Adrenal gland (tissue), 9 donors: ENCODE measurements at regions not wholly inside any gene's neighbourhood (a gene's known extent, or its start where the extent isn't known, plus 50 kb on each side); places are given as distances from the start of the nearest gene placed in this dataset.

Source experiments
- DNase-seq, 7 donors: peaks; one replicate each; pipeline ENCODE4 v3.0.0-alpha.2; 2019 to 2020
- H3K27ac ChIP-seq, 5 donors: fragments of 200-600 bp; sonication (generic) in 4 of 5; 1 replicate in 3 of 5; 2 replicates in 2 of 5; pipeline versions ENCODE4 v1.5.1 to v1.8.0; 2016 to 2020; ENCODE audit warnings: mild to moderate bottlenecking in 1 of 5
- H3K27me3 ChIP-seq: fragments of 200-600 bp; 2 replicates; pipeline ENCODE4 v1.8.0; 2021
- H3K36me3 ChIP-seq, 2 donors: fragments of 200-600 bp; replicated peaks in 1 of 2; 1 replicate in 1 of 2; 2 replicates in 1 of 2; pipeline versions ENCODE4 v1.5.1 to v1.8.0; 2018 to 2022
- H3K4me1 ChIP-seq, 2 donors: fragments of 200-600 bp; replicated peaks in 1 of 2; 1 replicate in 1 of 2; 2 replicates in 1 of 2; pipeline versions ENCODE4 v1.5.1 to v1.8.0; 2018 to 2021
- H3K4me3 ChIP-seq, 4 donors: fragments of 200-600 bp; sonication (generic) in 3 of 4; one replicate each; pipeline ENCODE4 v1.5.1; 2016 to 2018
- H3K9me3 ChIP-seq, 3 donors: fragments of 200-600 bp; sonication (generic) in 1 of 3; replicated peaks in 1 of 3; 1 replicate in 2 of 3; 2 replicates in 1 of 3; pipeline versions ENCODE4 v1.5.1 to v1.8.0; 2016 to 2021
- POLR2A ChIP-seq, 2 donors: fragments of 450-650 bp; IDR thresholded peaks; one replicate each; pipeline ENCODE4 v1.6.1; 2017; ENCODE audit warnings: antibody characterized with exemption in 2 of 2, mild to moderate bottlenecking in 2 of 2, moderate library complexity in 1 of 2
- WGBS, 4 donors: extraction: QIAGEN DNeasy Blood & Tissue Kit in 2 of 4; methylation state at CpG; one replicate each; pipeline versions ENCODE4 v1.1.5 to v1.1.7; 2013 to 2017; 5-methylcytosine and 5-hydroxymethylcytosine counted together
- intact Hi-C, 2 donors: fragments of 100-400 bp; cut with DNase I; formaldehyde crosslinking; loops; one replicate each; pipeline versions ENCODE4 v1.14.1 to v1.15.0; 2022 to 2023
- TF ChIP-seq, protein P1 (sequence below), 6 experiments: fragments of 450-650 bp in 4 of 6; fragments of 200-600 bp in 2 of 6; sonication (generic) in 1 of 6; IDR thresholded peaks; 1 replicate in 5 of 6; 2 replicates in 1 of 6; pipeline versions ENCODE4 v1.5.1 to v1.8.0; 2016 to 2021; ENCODE audit warnings: antibody characterized with exemption in 6 of 6, mild to moderate bottlenecking in 2 of 6, moderate library complexity in 1 of 6
- donor health status: healthy with polysubstance abuse.
- donor health status: Bipolar disorder and iron deficiency.
- donor health status: DM: yes; HTN: yes; CAD: no.
- donor health status: DM: no; HTN: no; CAD: no.
- donor health status: DM: no; HTN: no; CAD: no.

DNA sequence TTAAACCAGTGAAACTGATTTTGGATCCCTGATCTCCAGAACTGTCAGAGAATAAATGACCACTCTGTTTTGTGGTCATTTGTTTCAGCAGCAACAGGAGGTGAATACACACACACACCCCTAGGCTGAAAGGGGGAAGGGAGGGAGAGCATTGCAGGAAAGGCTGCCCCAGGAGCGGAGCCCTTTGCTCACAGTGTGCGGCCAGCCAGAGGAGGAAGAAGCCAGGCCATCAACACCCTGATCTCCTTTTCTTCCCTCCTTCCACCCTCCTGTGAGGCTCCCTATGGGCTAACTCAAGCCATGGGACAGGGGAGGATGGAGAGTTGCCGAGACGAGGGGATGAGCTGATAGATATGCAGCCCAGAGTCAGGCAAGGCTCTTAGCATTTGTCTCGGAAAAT is 211.9 kb downstream of the TBX5 start:
- no peaks in the 10 kb centered on the region for H3K27me3 ChIP-seq
- no peak for TF ChIP-seq POLR2A (IDR thresholded peaks at IDR 0.05)

GRCh38 chr12:114193474-114193873 is 212.5 kb downstream of the TBX5 start:
- WGBS, 4 donors = 63 to 82% (median 77%) methylated on average over 3 of the region's 3 CpGs
- Histone ChIP-seq H3K4me1 (no peaks in the 10 kb centered on the region), H3K9me3 (no peaks in the 10 kb centered on the region), H3K27ac (no peak overlapping the region), H3K27me3 (no peaks in the 10 kb centered on the region), H3K4me3 (no peak overlapping the region), H3K36me3 (no peaks in the 10 kb centered on the region)
- intact Hi-C loops = no loop called here
- no peak for DNase-seq
- TF ChIP-seq POLR2A (IDR thresholded peaks at IDR 0.05) = no peak
- TF ChIP-seq, protein P1, sequence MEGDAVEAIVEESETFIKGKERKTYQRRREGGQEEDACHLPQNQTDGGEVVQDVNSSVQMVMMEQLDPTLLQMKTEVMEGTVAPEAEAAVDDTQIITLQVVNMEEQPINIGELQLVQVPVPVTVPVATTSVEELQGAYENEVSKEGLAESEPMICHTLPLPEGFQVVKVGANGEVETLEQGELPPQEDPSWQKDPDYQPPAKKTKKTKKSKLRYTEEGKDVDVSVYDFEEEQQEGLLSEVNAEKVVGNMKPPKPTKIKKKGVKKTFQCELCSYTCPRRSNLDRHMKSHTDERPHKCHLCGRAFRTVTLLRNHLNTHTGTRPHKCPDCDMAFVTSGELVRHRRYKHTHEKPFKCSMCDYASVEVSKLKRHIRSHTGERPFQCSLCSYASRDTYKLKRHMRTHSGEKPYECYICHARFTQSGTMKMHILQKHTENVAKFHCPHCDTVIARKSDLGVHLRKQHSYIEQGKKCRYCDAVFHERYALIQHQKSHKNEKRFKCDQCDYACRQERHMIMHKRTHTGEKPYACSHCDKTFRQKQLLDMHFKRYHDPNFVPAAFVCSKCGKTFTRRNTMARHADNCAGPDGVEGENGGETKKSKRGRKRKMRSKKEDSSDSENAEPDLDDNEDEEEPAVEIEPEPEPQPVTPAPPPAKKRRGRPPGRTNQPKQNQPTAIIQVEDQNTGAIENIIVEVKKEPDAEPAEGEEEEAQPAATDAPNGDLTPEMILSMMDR (IDR thresholded peaks at IDR 0.05) = no peak

More for the DNA sequence above, 211.9 kb downstream of the TBX5 start:
- H3K9me3 ChIP-seq = no peaks in the 10 kb centered on the region
- H3K36me3 ChIP-seq = no peaks in the 10 kb centered on the region
- H3K27ac ChIP-seq = no peak overlapping the region
- H3K4me1 ChIP-seq = no peaks in the 10 kb centered on the region
- H3K4me3 ChIP-seq = no peak overlapping the region
- WGBS, 4 donors = 38 to 48% (median 43%) methylated on average over 5 of the region's 5 CpGs
- DNase-seq = no peak
- intact Hi-C loops = no loop called here

DNA sequence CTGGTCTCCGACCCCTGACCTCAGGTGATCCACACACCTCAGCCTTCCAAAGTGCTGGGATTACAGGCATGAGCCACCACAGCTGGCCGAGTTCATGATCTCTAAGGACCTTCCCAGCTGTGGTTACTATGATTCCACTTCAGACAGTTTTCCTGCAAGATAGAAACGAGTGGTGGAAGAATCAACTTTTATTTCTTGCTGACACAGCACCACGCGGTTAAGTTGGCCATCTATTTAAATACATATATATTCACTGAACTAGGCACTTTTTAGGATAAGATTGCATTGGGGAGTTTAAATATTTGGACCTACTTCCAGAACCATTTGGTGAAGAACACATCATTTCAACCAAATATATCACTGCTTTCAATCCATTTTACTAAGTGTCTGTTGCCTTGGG is 213.4 kb downstream of the TBX5 start:
- intact Hi-C loops = no loop called here
- H3K4me3 ChIP-seq = no peak overlapping the region
- no peaks in the 10 kb centered on the region for H3K36me3 ChIP-seq
- no peak for DNase-seq
- H3K27me3 ChIP-seq = no peaks in the 10 kb centered on the region
- no peak overlapping the region for H3K27ac ChIP-seq
- no peaks in the 10 kb centered on the region for H3K9me3 ChIP-seq
- TF ChIP-seq, protein P1 (IDR thresholded peaks at IDR 0.05) = no peak
- TF ChIP-seq POLR2A (IDR thresholded peaks at IDR 0.05) = no peak
- no peaks in the 10 kb centered on the region for H3K4me1 ChIP-seq
- WGBS, 4 donors = 75 to 82% (median 77%) methylated on average over 5 of the region's 5 CpGs

DNA sequence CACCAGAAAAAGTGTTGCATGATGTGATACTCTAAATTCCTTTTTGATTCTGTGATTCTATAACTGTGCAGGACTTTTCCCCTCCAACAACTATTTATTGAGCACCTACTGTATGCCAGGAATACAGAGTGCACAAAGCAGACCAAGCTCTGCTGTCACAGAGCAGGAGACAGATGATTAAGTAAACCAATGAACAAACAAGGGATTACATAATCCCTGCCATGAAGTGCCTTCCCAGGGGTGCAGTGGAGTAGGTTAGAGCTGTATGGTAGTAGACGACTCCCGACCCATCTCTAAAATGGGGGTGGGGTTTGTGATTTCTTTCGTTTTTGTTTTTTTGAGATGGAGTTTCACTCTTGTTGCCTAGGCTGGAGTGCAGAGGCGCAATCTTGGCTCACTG is 213.9 kb downstream of the TBX5 start:
- no peak for DNase-seq
- intact Hi-C loops = no loop called here
- no peaks in the 10 kb centered on the region for H3K27me3 ChIP-seq
- H3K4me3 ChIP-seq = no peak overlapping the region
- H3K9me3 ChIP-seq = no peaks in the 10 kb centered on the region
- H3K36me3 ChIP-seq = no peaks in the 10 kb centered on the region
- no peaks in the 10 kb centered on the region for H3K4me1 ChIP-seq
- TF ChIP-seq POLR2A (IDR thresholded peaks at IDR 0.05) = no peak
- no peak overlapping the region for H3K27ac ChIP-seq
- 64 to 75% (median 68%) methylated on average over 4 of the region's 4 CpGs for WGBS, 4 donors

- H3K27ac ChIP-seq = no peak overlapping the region
- intact Hi-C loops = no loop called here
- H3K27me3 ChIP-seq = no peaks in the 10 kb centered on the region
- TF ChIP-seq POLR2A (IDR thresholded peaks at IDR 0.05) = no peak
- TF ChIP-seq, protein P1 (IDR thresholded peaks at IDR 0.05) = no peak
- H3K36me3 ChIP-seq = no peaks in the 10 kb centered on the region
- H3K9me3 ChIP-seq = no peaks in the 10 kb centered on the region
- H3K4me3 ChIP-seq = no peak overlapping the region
- no peaks in the 10 kb centered on the region for H3K4me1 ChIP-seq
- no peak for DNase-seq
- WGBS, 4 donors = 40 to 64% (median 53%) methylated on average over 5 to 6 of the region's 6 CpGs
Observed at GRCh38 chr12:114191581-114191980, 214.4 kb downstream of the TBX5 start.
